Epithelial cell of esophagus (primary cell): ENCODE measurements at regions not wholly inside any gene's neighbourhood (a gene's known extent, or its start where the extent isn't known, plus 50 kb on each side); places are given as distances from the start of the nearest gene placed in this dataset.

Experiments
- DNase-seq: peaks from one replicate; pipeline ENCODE4 v3.0.0; 2010; ENCODE audit warnings: low read depth
- H3K4me3 ChIP-seq: 2 replicates; pipeline ENCODE4 v1.5.1; 2011; ENCODE audit warnings: mild to moderate bottlenecking, low read length, control low read depth
- TF ChIP-seq, protein P1 (sequence below): IDR thresholded peaks from 2 replicates; pipeline ENCODE4 v1.5.1; 2011; ENCODE audit warnings: low read depth, mild to moderate bottlenecking, low read length, control low read depth, inconsistent platforms; ENCODE audit not compliant: insufficient read depth; ENCODE audit errors: missing control alignments

DNA sequence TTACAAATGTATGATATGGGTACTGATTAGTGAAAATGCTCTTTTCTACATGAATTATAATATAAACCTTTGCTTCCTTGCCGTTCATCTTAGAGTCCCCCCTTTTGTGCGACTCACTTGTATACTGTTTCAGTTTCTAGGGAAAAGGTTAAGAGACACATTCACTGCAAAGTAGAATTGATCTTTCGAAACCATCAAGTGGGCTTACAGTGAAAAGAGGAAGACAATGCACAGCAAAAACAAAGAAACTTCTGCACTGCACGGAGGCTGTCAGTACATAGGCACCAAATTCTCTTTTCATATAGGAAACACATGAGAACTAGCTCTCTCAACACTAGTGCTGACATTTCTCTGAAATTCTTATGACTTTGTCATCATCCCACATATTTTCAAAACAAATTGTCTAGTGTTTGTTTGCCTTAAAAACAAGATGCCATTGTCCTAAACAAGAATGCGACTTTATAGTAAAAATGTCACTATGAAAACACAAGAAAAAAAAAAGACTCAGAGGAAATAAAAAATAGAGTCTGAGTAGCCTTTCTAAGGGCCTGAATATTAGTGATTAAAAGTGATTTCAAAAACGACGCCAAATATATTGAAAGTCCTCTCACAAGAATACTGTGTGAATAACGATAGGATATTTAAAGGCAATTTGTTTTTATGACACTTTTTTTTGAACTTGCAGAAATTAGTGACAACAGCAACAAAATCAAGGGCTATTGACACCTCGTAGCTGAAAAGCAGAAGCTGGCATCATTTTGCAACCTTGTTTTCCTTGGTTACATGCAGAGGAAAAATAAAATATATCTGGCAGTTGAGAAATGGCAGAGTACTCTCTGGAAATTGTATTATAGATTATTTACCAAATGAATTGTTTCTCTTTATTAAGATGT is 827.0 kb downstream of the BCL11A start:
- DNase-seq: no peak
- no peak overlapping the region for H3K4me3 ChIP-seq
- TF ChIP-seq, protein P1, sequence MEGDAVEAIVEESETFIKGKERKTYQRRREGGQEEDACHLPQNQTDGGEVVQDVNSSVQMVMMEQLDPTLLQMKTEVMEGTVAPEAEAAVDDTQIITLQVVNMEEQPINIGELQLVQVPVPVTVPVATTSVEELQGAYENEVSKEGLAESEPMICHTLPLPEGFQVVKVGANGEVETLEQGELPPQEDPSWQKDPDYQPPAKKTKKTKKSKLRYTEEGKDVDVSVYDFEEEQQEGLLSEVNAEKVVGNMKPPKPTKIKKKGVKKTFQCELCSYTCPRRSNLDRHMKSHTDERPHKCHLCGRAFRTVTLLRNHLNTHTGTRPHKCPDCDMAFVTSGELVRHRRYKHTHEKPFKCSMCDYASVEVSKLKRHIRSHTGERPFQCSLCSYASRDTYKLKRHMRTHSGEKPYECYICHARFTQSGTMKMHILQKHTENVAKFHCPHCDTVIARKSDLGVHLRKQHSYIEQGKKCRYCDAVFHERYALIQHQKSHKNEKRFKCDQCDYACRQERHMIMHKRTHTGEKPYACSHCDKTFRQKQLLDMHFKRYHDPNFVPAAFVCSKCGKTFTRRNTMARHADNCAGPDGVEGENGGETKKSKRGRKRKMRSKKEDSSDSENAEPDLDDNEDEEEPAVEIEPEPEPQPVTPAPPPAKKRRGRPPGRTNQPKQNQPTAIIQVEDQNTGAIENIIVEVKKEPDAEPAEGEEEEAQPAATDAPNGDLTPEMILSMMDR: no peak

DNA sequence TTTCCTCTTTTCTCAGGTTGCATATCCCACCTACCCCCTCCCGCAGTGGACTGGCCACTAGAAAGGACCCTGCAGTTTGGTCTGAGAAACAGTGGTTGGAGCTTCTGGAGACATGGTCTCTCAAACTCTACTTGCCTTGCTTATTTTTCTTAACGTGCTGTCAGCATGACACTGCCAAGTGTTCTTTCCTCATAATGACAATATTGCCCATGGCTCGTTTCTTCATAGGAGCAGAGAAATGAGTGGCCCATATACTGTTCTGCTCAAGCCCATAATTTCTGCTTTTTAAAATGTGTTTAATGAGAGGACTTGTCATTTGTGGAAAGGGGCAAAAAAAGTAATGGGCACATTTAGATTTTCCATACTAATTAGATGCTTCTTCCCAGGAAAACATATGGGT is 828.7 kb downstream of the BCL11A start:
- H3K4me3 ChIP-seq: no peak overlapping the region
- TF ChIP-seq, protein P1: no peak
- no peak for DNase-seq

DNA sequence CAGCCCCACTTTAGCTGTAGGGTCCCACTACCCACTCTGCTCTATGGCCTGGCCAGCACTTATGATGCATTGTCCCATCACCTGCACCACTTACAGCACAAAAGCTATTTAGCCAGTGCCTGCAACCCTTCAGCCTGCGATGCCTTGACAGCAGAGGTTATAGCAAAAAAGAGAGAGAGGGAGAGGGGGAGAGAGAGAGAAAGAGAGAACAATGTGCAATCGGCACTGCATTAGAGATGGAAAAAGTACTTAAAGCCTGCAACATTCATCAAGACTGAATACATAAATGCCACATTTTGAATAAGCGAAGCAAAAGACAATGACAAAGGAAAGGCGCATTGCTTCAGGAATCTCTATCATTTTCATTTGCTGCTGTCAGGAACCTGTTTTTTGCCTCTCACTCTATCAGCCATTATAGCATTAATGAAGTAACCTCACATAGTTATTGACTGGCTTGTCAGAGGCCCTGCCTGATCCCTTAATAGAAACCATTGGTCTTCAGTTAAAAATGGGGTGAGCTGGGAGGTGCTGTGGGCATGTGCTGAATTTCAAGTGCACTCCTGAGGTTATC is 833.1 kb downstream of the BCL11A start:
- no peak for DNase-seq
- no peak overlapping the region for H3K4me3 ChIP-seq
- TF ChIP-seq, protein P1: no peak

DNA sequence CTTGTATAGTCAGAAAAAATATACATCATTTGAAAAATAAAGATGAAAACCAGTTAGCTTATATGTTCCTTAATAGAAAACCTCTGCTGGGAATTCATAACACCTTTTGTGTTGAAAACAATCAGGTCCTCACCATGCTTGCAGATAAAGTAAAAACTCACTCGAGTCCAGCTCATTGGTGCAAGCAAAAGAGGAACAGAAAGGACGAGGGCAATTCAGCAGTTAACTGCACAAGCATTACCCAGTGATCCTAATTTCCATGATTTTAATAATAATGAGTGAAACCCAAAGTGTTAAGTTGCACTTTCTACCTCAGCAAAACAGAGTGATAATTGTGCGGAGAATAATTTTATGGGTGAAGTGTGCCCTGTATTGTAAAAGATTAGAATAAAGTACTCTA is 839.9 kb downstream of the BCL11A start:
- TF ChIP-seq, protein P1: no peak
- H3K4me3 ChIP-seq: no peak overlapping the region
- no peak for DNase-seq

DNA sequence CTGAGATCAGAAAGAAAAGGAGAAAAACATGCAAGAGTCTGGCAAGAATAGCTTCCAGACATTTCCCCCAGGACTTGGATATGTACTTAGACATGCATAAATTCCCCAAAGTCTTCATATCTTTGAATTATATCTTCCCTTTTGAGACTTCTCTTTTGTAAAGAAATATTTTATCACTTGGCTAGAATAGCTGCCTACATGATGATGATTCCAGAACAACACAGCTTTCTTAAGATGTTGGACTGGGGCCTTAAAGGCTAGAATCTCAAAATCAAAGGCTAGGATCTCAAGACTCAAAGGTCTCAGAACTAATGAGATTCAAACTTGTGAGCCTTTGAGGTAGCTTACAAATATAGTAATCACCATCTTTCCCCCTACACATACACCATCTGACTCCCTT is 842.3 kb downstream of the BCL11A start:
- TF ChIP-seq, protein P1: no peak
- no peak for DNase-seq
- no peak overlapping the region for H3K4me3 ChIP-seq

DNA sequence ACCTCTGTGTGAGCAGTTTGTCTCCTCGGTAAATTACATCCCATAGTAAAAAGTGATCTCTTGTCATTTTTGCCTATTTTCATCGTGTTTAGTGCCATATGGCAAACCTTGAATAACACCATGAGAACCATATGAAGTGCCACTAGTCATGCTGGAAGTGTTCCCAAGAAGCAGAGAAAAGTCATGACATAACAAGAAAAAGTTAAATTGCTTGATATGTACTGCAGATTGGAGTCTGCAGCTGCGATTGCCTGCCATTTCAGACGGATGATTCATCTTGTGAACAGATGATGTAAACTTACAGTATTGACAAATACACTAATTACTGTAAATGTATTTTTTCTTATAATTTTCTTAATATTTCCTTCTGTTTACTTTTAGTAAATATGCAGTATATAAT is 846.7 kb downstream of the BCL11A start:
- TF ChIP-seq, protein P1: no peak
- no peak overlapping the region for H3K4me3 ChIP-seq
- DNase-seq: peak; percentile 61
